GM12874 (cell line): ENCODE measurements at regions not wholly inside any gene's neighbourhood (a gene's known extent, or its start where the extent isn't known, plus 50 kb on each side); places are given as distances from the start of the nearest gene placed in this dataset.

Experiments used
- TF ChIP-seq, protein P1 (sequence below): IDR thresholded peaks from 2 replicates; pipeline ENCODE4 v1.5.1; 2011; ENCODE audit warnings: low read depth, mild to moderate bottlenecking, control low read depth, low read length, moderate library complexity; ENCODE audit not compliant: insufficient read depth

DNA sequence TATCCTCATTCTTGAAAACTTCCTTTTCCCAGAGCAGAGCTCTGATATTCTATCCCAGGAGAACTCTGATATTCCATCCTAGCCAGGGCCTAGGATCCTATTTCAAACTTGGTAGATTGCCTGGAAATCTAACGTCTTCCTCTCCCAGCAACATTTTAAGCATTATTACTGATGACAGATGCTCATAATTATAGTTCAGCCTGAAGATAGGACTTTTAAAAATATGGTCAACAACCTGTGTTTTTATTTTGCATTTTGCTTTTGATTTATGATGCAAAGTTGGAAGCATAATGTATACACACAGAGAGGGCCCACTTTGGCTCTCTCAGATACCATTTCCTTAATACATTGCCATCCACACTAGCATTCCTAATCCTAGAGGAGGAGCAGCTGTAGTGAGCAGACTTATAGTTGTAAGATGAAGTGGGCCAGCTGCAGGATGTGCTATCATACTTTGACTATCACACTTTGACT lies 457.4 kb upstream of the TPK1 start:
- TF ChIP-seq, protein P1, sequence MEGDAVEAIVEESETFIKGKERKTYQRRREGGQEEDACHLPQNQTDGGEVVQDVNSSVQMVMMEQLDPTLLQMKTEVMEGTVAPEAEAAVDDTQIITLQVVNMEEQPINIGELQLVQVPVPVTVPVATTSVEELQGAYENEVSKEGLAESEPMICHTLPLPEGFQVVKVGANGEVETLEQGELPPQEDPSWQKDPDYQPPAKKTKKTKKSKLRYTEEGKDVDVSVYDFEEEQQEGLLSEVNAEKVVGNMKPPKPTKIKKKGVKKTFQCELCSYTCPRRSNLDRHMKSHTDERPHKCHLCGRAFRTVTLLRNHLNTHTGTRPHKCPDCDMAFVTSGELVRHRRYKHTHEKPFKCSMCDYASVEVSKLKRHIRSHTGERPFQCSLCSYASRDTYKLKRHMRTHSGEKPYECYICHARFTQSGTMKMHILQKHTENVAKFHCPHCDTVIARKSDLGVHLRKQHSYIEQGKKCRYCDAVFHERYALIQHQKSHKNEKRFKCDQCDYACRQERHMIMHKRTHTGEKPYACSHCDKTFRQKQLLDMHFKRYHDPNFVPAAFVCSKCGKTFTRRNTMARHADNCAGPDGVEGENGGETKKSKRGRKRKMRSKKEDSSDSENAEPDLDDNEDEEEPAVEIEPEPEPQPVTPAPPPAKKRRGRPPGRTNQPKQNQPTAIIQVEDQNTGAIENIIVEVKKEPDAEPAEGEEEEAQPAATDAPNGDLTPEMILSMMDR: no peak

DNA sequence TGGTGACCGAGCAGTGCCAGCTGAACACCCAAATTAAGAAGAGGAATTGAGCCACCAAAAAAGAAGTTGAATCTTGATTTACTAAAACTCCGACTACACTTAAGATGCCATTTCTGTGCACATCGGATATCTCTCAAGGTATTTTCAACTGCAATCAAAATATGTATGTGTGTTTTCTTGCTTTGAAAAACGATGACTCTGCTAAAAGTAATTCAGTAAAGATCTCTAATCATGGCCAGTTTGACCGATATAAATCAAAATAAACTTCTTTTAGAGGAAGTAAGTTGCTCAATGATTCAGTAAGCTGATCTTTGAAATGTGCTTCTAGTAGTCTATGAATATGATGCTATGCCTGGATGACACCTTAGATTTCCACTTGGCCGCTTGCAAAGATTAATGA lies 453.5 kb upstream of the TPK1 start:
- TF ChIP-seq, protein P1: no peak

- TF ChIP-seq, protein P1: no peak
Measured at GRCh38 chr7:145276118-145276517, 440.3 kb upstream of the TPK1 start.

DNA sequence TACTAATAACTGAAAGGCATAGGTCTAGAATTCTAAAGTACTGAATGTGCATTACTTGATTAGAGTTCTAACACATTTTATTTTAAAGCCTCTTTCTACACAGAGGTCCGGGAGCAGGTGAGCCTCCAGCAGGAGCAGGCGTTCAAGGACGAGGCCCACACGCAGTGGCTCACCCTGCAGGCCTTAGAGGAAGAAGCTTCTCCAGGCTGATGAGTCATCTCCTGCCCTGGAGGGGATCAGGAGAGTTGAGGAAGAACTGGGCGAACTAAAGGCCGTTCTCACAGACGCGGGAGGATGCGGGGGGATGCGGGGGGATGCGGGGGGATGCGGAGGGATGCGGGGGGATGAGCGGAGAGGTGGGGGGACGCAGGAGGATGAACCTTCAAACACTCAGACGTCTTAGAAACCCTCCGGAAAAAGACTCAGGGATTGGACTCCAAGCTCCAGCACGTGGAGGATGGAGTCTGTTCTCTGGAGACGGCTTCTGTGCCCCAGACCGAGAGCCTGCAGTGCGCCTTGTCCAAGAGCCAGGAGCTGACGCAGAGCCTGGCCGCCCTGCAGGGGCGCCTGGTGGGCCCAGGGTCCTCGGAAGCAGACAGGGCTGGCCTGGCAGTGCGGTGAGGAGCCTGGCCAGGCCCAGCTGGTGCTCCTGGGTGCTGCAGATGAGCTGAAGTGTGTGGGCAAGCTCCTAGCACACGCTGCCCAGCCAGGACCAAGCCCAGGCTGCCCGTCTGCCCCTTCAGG lies 433.7 kb upstream of the TPK1 start:
- TF ChIP-seq, protein P1: no peak

DNA sequence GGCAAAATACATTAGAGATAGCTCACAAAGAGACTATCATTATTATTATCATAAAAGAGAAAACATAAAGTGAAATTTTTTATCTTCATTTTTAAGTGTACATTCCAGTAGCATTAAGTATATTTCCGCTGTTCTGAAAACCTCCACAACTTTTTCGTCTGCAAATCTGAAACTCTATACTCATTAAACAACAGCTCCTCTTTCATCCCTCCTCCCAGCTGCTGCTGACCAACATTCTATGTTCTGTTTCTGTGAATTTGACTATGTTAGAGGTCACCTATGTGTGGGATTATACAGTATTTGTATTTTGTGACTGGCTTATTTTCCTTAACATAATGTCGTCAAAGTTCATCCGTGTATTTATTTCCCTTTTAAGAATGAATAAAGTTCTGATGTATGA lies 429.3 kb upstream of the TPK1 start:
- TF ChIP-seq, protein P1: no peak

- TF ChIP-seq, protein P1: no peak
Measured at GRCh38 chr7:145263886-145264285, 428.0 kb upstream of the TPK1 start.

- TF ChIP-seq, protein P1: no peak
Measured at GRCh38 chr7:145252031-145252430, 416.2 kb upstream of the TPK1 start.

DNA sequence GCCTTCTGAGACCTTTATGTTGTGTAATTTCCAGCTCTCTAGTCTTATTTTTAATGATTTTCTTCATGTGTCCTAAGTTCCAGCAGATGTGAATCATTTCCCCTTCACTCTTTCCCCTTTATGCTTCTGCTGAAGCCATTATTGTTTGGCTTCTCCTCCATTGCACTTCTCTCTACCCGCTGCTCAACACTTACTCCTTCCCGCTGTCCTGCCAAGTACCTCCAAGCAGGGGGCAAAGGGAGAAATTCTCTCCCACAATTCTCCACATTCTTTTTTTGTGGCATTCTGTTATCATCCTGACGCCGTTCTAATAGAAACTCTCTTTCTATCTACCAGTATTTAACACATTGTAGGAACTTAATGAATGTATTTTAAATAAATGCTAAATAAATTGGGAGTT lies 388.9 kb upstream of the TPK1 start:
- TF ChIP-seq, protein P1: no peak
